ENCODE measurements at regions not wholly inside any gene's neighbourhood (a gene's known extent, or its start where the extent isn't known, plus 50 kb on each side); places are given as distances from the start of the nearest gene placed in this dataset.

DNA sequence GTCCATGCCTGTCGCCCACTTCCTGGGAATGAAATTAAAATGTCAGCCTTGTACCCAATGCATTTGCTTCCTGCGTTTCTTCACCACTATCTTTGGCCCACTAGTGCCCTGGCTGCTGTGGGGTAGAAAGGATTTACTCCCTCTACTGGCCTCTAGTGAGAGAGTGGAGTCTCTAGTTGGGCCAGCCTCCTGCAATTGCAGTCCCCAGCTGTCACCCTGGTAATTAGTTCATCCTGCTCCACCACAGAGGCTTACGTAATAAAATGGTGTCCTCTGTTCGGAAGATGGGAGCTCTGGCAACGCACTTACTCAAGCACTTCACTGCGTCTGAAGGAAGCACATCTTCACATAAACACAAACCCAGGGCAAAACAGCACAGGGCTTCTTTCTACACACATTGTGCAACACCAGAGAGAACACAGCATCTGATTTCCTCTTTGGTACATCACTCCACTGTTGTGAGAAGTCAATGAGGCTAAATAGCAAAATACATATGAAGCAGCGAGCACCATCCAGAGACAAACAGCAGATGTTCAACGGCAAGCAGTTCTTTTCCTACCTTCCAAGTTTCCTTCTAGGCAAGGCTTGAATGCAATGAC, 274.6 kb downstream of the LRATD1 start:
- DNase-seq (ENCODE audit: low read depth in 2 of 2): no peak

GRCh38 chr2:14909795-14910194, 277.3 kb downstream of the LRATD1 start:
- no peak for DNase-seq (ENCODE audit: low read depth in 2 of 2)

DNA sequence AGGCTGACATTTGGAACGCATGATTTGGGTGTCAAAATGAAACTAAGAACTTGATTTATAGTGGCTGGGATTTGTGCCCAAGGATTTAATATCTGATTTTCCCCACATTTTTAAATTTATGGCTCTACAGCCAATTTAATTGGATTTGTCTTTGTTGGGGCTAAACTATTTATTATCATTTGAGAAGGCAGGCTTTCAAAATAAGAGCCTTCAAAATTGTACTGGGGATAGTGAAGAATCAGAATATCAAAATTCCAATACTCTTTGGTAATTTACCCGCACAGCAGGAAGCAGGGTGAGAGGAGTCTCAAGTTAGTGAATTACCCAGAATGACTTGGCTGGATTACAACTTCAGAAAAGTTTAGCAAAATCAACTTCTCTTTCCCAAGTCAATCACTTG, 278.1 kb downstream of the LRATD1 start:
- no peak for DNase-seq (ENCODE audit: low read depth in 2 of 2)

- DNase-seq (ENCODE audit: low read depth in 2 of 2): no peak
Measured at GRCh38 chr2:14915983-14916382, 283.5 kb downstream of the LRATD1 start.

DNA sequence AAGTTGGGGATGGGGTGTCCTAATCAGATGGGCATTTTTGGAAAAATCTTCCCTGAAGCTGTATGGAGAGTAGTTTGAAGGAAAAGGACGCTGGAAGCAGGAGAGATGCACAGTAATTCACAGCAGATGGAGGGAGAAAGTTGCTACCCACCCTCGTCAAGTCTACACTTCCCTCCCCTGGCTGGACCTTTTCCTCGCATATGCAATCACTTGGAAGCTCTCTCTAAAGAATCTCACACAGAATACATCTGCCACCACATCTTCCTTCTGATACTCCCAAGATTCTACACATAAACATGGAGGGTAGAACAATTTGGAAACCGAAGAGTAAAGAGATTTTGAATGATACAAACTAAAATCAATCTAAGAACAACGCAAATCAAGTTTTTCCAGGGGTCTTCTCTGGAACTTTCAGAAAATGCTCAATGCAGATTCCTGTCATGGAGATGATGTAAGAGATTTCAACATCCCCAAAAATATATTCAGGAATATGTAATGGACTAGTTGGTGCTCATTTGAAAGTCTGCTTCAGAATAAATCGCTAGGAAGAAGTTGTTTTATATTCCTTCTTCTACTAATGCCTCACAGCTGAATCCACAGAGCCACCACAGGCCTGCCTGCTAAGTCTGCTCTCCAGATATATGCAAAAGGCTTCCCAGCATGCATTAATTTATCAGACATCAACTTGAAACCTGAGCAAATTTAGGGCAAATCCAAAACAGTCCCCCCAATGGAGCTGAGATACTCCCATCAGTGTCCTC, 291.5 kb downstream of the LRATD1 start:
- DNase-seq (ENCODE audit: low read depth in 2 of 2): no peak

- DNase-seq (ENCODE audit: low read depth in 2 of 2): no peak
Measured at GRCh38 chr2:14925471-14925870, 293.0 kb downstream of the LRATD1 start.

GRCh38 chr2:14927021-14927564, 294.6 kb downstream of the LRATD1 start:
- DNase-seq (ENCODE audit: low read depth in 2 of 2): no peak

GRCh38 chr2:14928056-14928455, 295.5 kb downstream of the LRATD1 start:
- DNase-seq (ENCODE audit: low read depth in 2 of 2): no peak

DNA sequence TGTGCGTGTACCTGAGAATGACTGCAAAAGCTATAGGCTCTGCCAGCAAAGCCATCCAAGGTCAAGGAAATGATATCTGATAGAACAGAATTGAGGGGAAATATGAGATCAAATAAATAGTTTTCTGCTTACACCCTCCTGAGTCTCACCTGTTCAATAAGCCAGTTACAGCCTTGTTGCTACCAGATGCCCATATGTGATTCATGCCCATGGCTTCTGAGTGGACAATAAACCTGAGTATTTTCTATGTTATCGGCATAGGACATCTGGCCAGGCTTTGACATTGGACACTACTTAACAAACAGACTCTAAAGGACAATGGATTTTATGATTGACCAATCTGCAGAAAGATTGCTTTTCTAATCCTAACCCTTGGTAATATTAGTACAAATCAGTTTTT, 297.9 kb downstream of the LRATD1 start:
- no peak for DNase-seq (ENCODE audit: low read depth in 2 of 2)

DNA sequence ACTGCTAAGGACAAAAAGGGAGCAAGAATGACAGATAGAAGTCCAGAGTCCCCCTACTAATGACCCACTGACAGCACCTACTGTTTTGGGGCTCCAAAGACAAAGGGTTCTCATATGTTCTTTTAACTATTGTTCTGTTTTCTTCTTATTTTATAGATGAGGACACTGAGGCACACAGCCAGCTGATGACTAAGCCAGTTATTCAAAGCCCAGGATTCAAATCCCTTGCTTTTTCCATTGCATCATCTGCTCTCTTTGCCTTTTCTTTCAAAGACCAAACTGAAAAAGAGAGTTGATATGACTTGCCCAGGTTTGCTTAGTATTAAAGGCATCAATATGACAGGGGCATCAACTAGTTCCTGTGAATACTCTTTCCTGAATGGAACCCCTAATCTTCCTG, 299.8 kb downstream of the LRATD1 start:
- DNase-seq (ENCODE audit: low read depth in 2 of 2): no peak

DNA sequence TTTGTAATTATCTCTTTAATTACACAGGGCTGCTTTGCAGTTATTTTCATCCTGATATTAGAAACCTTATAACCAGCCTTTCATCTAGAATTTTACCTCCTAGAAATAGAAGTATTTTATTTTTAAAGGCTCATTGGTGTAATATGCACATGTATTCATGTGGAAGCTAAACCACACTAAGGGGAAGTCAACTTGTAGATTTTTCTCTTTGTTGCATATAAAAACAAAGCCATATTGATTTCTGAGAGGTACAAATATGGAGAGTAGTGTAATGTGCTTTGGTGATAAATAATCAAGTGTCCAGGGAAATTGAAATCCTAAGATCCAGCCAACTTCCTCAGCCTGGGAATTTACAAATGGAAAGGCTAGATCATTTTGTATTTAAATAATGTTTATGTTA, 301.2 kb downstream of the LRATD1 start:
- DNase-seq (ENCODE audit: low read depth in 2 of 2): no peak

GRCh38 chr2:14936426-14936825, 303.9 kb downstream of the LRATD1 start:
- no peak for DNase-seq (ENCODE audit: low read depth in 2 of 2)

- no peak for DNase-seq (ENCODE audit: low read depth in 2 of 2)
Measured at GRCh38 chr2:14937336-14937735, 304.8 kb downstream of the LRATD1 start.

- DNase-seq (ENCODE audit: low read depth in 2 of 2): no peak
Measured at GRCh38 chr2:14941151-14941631, 308.7 kb downstream of the LRATD1 start.

DNA sequence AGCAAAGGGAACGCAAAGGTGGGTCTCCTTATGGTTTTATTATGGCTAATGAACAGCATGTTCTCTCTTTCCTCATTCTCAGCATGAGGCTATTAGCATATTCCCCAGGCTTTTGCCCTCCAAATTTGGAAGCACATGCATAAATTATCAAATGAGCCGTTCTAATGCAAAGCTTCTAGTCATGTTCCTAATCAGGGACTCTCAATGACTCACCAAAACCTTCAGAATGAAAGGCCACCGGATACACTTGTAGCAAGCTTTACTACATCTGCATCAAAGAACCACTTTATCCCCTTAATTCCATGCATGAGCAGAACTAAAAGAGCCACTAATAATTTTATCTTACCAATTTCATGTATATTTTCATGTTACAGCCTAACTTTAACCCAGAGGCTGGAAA, 310.5 kb downstream of the LRATD1 start:
- no peak for DNase-seq (ENCODE audit: low read depth in 2 of 2)

GRCh38 chr2:14944562-14945346, 312.2 kb downstream of the LRATD1 start:
- DNase-seq (ENCODE audit: low read depth in 2 of 2): no peak

DNA sequence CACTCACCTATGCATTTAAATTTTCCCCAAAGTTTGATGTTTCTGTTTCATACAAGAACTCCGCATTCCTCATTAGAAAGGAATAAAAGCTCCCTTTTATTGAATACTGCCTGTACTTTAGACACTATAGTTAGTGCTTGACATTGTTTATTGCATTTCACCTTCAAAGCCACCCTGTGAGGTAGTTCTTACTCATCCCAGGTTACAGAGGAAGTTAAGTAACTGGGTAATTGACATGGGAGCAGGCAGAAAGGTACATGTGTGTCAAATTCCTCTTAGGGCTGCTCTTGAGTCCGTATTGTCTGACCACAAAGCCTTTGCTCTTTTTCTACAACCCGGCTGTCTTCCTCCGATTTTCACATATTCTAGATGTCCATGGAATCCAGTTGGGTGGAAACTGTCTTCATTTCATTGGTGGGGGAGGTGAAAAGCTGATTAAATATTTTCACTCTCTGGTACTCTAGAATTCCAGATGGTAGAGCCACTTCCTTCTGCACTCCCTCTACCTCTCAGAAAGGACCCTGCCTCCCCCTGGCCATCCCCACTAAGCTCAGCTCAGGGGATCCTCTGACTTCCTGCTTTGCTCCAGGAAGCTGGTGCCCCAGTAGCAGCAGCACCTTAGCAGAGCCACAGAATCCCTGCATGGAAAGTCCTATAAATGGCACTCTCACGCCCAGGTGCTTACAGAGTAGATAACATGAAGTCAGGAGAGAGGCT, 319.2 kb downstream of the LRATD1 start:
- DNase-seq (ENCODE audit: low read depth in 2 of 2): no peak

GRCh38 chr2:14952400-14952963, 320.0 kb downstream of the LRATD1 start:
- DNase-seq (ENCODE audit: low read depth in 2 of 2): no peak

DNA sequence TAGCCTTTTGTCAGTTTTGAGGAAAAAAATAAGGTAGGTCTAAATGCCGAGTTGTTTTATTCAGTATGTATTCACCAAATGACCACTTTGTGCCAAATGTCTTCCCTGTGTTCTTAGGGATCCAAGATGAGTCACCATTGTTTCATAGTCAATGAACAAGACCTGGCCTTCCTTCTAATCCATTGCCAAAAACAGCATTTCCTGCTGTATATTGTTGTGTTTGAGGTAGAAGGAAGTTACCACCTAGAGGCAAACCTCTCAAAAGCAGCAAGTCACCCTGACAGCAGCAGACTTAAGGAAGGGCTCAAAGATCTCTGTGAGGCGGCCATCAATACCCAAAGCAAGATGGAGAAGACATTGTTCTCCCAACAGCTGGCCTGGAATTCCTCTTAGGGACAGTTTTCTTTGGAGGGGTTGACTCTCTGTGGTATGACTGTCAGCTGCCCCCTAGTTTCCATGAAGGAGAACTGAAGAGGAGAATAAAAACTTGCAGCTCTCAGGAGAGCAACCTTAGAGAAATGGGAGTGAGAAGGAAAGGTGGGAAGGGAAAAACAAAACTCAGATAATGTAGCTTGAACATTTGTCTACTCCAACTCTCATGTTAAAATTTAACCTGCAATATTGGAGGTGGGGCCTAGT, 328.3 kb downstream of the LRATD1 start:
- no peak for DNase-seq (ENCODE audit: low read depth in 2 of 2)

DNA sequence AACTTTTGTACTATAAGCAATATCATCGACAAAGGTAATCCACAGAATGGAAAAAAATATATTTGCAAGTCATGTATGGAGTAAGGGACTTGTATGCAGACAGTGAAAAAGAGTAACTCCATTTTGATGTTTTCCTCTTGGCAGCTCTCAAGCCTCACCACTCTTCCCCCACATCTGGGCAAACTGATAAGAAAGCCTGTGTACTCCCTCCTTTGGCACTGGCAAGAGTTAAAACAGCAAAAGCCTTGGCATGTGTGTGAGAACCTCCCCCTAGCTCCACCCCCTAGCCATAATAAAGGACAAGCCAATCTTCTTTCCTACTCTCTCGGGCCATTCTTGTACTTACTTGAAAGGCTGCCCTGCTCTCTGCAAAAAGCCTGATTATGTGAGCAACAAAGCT, 335.2 kb downstream of the LRATD1 start:
- DNase-seq (ENCODE audit: low read depth in 2 of 2): no peak

GRCh38 chr2:14975381-14975780, 342.9 kb downstream of the LRATD1 start:
- DNase-seq (ENCODE audit: low read depth in 2 of 2): no peak

All from stimulated activated CD8-positive, alpha-beta memory T cell treated with anti-CD3 and anti-CD28 coated beads, Interleukin-2, amount 100 ng/mL, for 1 hour (primary cell).